Heart right ventricle (tissue), 16 donors: ENCODE measurements at regions not wholly inside any gene's neighbourhood (a gene's known extent, or its start where the extent isn't known, plus 50 kb on each side); places are given as distances from the start of the nearest gene placed in this dataset.

Experiments used
- ATAC-seq, 8 donors: fragments of 200-7000 bp; cut with Tn5 transposase; one replicate each; pipeline ENCODE4 v1.9.1; 2020; ENCODE audit warnings: mild to moderate bottlenecking in 8 of 8, moderate library complexity in 8 of 8, moderate number of reproducible peaks in 1 of 8
- DNase-seq, 2 donors: peaks; one replicate each; pipeline ENCODE4 v3.0.0-alpha.2; 2020
- H3K27ac ChIP-seq, 10 donors: fragments of 200-600 bp; sonication (generic) in 2 of 10; one replicate each; pipeline versions ENCODE4 v1.5.0 to v1.8.0; 2020 to 2022; ENCODE audit warnings: mild to moderate bottlenecking in 3 of 10
- H3K27me3 ChIP-seq, 7 donors: fragments of 200-600 bp; one replicate each; pipeline ENCODE4 v1.8.0; 2021 to 2022; ENCODE audit warnings: mild to moderate bottlenecking in 2 of 7
- H3K36me3 ChIP-seq, 9 donors: fragments of 200-600 bp; sonication (generic) in 1 of 9; one replicate each; pipeline versions ENCODE4 v1.5.0 to v1.8.0; 2020 to 2022; ENCODE audit warnings: mild to moderate bottlenecking in 2 of 9
- H3K4me1 ChIP-seq, 9 donors: fragments of 200-600 bp; sonication (generic) in 1 of 9; one replicate each; pipeline versions ENCODE4 v1.5.0 to v1.8.0; 2020 to 2022; ENCODE audit warnings: mild to moderate bottlenecking in 4 of 9
- H3K4me3 ChIP-seq, 10 donors: fragments of 200-600 bp; sonication (generic) in 2 of 10; one replicate each; pipeline versions ENCODE4 v1.5.0 to v1.8.0; 2020 to 2022; ENCODE audit warnings: mild to moderate bottlenecking in 7 of 10, moderate library complexity in 2 of 10
- H3K9me3 ChIP-seq, 11 donors: fragments of 200-600 bp in 10 of 11; sonication (generic) in 2 of 11; one replicate each; pipeline versions ENCODE4 v1.5.0 to v1.8.0; 2013 to 2022; ENCODE audit warnings: mild to moderate bottlenecking in 2 of 11, control low read depth in 1 of 11, moderate library complexity in 1 of 11
- CTCF ChIP-seq, 9 donors: fragments of 200-600 bp; sonication (generic) in 2 of 9; IDR thresholded peaks; one replicate each; pipeline versions ENCODE4 v1.5.0 to v1.8.0; 2021 to 2022; ENCODE audit warnings: antibody characterized with exemption in 9 of 9, mild to moderate bottlenecking in 5 of 9, moderate library complexity in 1 of 9
- WGBS, 2 donors: extraction: QIAGEN DNeasy Blood & Tissue Kit; methylation state at CpG; one replicate each; pipeline ENCODE4 v1.1.7; 2013; ENCODE audit warnings: inconsistent platforms in 1 of 2; 5-methylcytosine and 5-hydroxymethylcytosine counted together
- intact Hi-C, 10 donors: fragments of 100-400 bp; cut with DNase I; formaldehyde crosslinking; loops; one replicate each; pipeline versions ENCODE4 v1.11.1 to v1.14.2; 2022
- donor health status: Arrhythmogenic right ventricular cardiomyopathy.
- donor health status: ischemic (EF 13 %, LVEDD 7.1; RV severe dilation, severe dysfunction).
- donor health status: healthy with polysubstance abuse.
- donor health status: DM: no; HTN: yes; CAD: no.
- donor health status: DM: no; HTN: no; CAD: no.
- donor health status: ischemic (EF 25% LVEDD 6.9; RV normal size, moderate dysfunction).
- donor health status: ischemic (EF 25% LVEDD 5.7; RV mildly dilated, moderate dysfunction).
- donor health status: healthy.
- donor health status: DM: yes; HTN: yes; CAD: no.
- donor health status: Ischemic cardiomyopathy.
- donor health status: ischemic (EF 35%, LVEDD 5.7; RV mildly dilated, moderate dysfunction).
- donor health status: nonischemic (EF 11% LVEDD 7.7; RV severe dilation, severe dysfunction).
- donor health status: DM: yes; HTN: yes; CAD: no.
- donor health status: PGD.
- donor health status: ischemic (EF 29% LVEDD 5.4; RV normal size, mild dysfunction).
- donor health status: nonischemic (EF 23%, LVEDD 6.1; RV moderate dilation, normal function).

GRCh38 chr5:3311433-3311832 is 284.2 kb upstream of the IRX1 start:
- peaks cover 0 to 3% (median 0%) of the 10 kb centered on the region in 7 donors for H3K27me3 ChIP-seq
- H3K4me1 ChIP-seq, result no peaks in the 10 kb centered on the region
- H3K27ac ChIP-seq, result no peak overlapping the region
- ATAC-seq (no peak), DNase-seq (no peak)
- intact Hi-C loops, result no loop called here
- no peak overlapping the region for H3K4me3 ChIP-seq
- WGBS, 2 donors, result 72 to 78% methylated on average over 8 of the region's 8 CpGs
- H3K9me3 ChIP-seq, result peaks cover 0 to 21% (median 0%) of the 10 kb centered on the region in 11 donors
- no peaks in the 10 kb centered on the region for H3K36me3 ChIP-seq
- TF ChIP-seq CTCF (IDR thresholded peaks at IDR 0.05), result no peak

DNA sequence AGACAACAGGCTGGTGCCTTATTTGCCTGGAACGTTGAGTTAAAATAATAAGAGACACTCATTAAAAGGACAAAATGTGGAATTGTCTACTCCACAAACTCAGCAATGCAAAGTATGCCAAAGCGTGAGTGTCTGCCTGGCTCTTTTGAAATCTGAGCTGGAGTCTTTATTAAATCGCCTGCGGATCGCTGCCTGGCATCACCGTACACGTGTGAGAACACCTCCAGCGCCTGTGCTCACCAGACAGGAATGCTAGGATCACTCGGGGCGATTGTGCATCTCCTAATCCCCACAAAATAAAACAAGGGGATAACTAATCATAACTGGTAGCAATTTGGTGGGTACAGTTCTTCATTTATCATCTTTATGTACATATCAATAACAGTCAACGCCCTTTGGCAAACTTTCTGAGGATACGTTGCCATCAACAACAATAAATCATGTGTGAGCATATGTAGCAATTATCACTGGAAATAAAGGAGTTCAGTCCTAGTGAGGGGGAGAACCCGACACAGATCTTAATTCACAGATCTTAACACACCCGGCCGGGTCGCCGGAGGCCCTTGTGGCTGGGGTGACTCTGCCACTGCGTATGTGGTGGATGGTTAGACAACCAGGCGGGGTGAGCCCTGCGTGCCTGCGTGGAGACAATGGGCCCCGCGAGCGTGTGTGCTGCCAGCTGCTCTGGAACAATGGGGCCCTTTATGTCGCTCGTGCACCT is 284.9 kb upstream of the IRX1 start:
- no peak for TF ChIP-seq CTCF (IDR thresholded peaks at IDR 0.05)
- Histone ChIP-seq H3K9me3 (peaks cover 0 to 21% (median 0%) of the 10 kb centered on the region in 11 donors), H3K4me3 (no peak overlapping the region), H3K4me1 (no peaks in the 10 kb centered on the region), H3K27ac (no peak overlapping the region), H3K27me3 (peaks cover 0 to 3% (median 0%) of the 10 kb centered on the region in 7 donors), H3K36me3 (no peaks in the 10 kb centered on the region)
- WGBS, 2 donors, result 78 to 81% methylated on average over 26 of the region's 26 CpGs
- intact Hi-C loops, result no loop called here
- ATAC-seq, result no peak
- no peak for DNase-seq

DNA sequence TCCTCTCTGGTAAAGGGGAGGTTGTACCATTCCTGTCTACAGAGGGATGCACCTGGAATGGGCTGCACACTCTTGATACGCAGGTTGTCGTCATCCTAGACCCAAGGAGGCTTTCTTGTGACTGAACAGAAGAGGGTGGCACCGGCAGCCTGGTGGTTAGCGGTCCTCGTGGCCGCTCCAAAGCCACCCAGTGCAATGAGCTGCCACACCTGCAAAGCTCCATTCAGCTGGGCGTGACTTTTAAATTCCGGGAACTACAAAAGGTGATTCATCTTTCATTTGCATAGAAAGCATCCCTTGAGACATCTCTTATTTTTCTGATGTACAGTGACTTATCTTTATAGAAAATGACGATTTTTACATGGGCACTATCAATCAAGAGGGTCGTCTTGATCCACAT is 286.1 kb upstream of the IRX1 start:
- no peak for TF ChIP-seq CTCF (IDR thresholded peaks at IDR 0.05)
- intact Hi-C loops, result no loop called here

DNA sequence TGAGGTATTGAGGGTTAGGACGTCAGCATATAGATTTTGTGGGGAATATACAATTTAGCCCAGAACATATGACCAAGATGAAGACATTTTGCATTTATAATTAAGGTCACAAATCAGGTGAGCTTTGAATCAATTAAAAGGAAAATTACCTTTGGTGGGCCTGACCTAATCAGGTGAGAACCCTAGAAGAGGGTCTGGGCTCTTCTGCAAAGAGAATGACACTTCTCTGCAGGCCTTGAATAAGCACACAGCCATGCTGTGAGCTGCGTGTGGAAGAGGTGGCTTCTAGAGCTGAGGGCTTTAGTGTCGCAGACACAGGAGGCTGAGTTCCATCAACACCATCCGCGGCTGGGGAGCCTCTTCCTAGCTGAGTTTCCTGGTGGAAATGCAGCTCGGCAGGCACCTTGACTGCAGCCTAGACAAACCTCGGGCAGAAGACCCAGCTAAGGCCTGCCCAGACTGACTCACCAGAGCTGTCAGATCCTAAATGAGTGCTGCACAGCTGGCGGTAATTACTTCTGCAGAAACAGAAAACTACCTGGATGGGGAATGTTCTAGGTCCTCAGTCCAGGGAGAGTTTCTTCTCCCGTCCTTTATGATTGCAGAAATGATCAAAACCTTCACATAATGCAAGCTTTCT is 287.5 kb upstream of the IRX1 start:
- Histone ChIP-seq H3K27ac (no peak overlapping the region), H3K4me3 (no peak overlapping the region), H3K9me3 (peaks cover 0 to 21% (median 0%) of the 10 kb centered on the region in 11 donors), H3K36me3 (no peaks in the 10 kb centered on the region), H3K27me3 (no peaks in the 10 kb centered on the region), H3K4me1 (peaks cover 0 to 17% (median 9%) of the 10 kb centered on the region in 9 donors)
- TF ChIP-seq CTCF (IDR thresholded peaks at IDR 0.05), result no peak
- no peak for DNase-seq
- intact Hi-C loops, result no loop called here
- 70 to 79% methylated on average over 9 of the region's 9 CpGs for WGBS, 2 donors
- ATAC-seq, result no peak

More for the DNA sequence above, 286.1 kb upstream of the IRX1 start:
- DNase-seq (no peak), ATAC-seq (no peak)
- no peak overlapping the region for H3K27ac ChIP-seq
- no peaks in the 10 kb centered on the region for H3K36me3 ChIP-seq
- peaks cover 0 to 3% (median 0%) of the 10 kb centered on the region in 7 donors for H3K27me3 ChIP-seq
- H3K9me3 ChIP-seq, result peaks cover 0 to 21% (median 0%) of the 10 kb centered on the region in 11 donors
- no peak overlapping the region for H3K4me3 ChIP-seq
- H3K4me1 ChIP-seq, result peaks cover 0 to 4% (median 0%) of the 10 kb centered on the region in 9 donors
- WGBS, 2 donors, result 87 to 95% methylated on average over 10 of the region's 10 CpGs
